Prostate gland (tissue), 2 donors: ENCODE measurements at regions not wholly inside any gene's neighbourhood (a gene's known extent, or its start where the extent isn't known, plus 50 kb on each side); places are given as distances from the start of the nearest gene placed in this dataset.

Experiments
- DNase-seq: peaks from one replicate; pipeline ENCODE4 v3.0.0-alpha.2; 2019; ENCODE audit warnings: low spot score
- H3K27ac ChIP-seq, 2 donors: fragments of 200-600 bp; sonication (generic); 2 replicates each; pipeline ENCODE4 v1.5.1; 2017 to 2019
- H3K27me3 ChIP-seq: fragments of 200-600 bp; sonication (generic); replicated peaks from 2 replicates; pipeline ENCODE4 v1.5.1; 2019; ENCODE audit not compliant: insufficient read depth
- H3K36me3 ChIP-seq, 2 donors: fragments of 200-600 bp; sonication (generic); 1 replicate in 1 of 2; 2 replicates in 1 of 2; pipeline versions ENCODE4 v1.5.1 to v1.8.1; 2017 to 2019
- H3K4me1 ChIP-seq: fragments of 200-600 bp; sonication (generic); replicated peaks from 2 replicates; pipeline ENCODE4 v1.5.1; 2019
- H3K4me3 ChIP-seq, 2 donors: fragments of 200-600 bp; sonication (generic); 2 replicates each; pipeline ENCODE4 v1.5.1; 2017 to 2019
- H3K9me3 ChIP-seq: fragments of 200-600 bp; sonication (generic); 2 replicates; pipeline ENCODE4 v1.5.1; 2017
- POLR2A ChIP-seq: fragments of 450-650 bp; IDR thresholded peaks from one replicate; pipeline ENCODE4 v1.6.1; 2016; ENCODE audit warnings: antibody characterized with exemption, mild to moderate bottlenecking
- POLR2AphosphoS5 ChIP-seq: sonication (generic); formaldehyde crosslinking; IDR thresholded peaks from one replicate; pipeline ENCODE4 v1.6.1; 2017; ENCODE audit warnings: antibody characterized with exemption
- WGBS: methylation state at CpG from one replicate; pipeline ENCODE4 v1.1.5; 2018; 5-methylcytosine and 5-hydroxymethylcytosine counted together
- intact Hi-C: fragments of 100-400 bp; cut with DNase I; formaldehyde crosslinking; loops from one replicate; pipeline ENCODE4 v1.14.2; 2022
- TF ChIP-seq, protein P1 (sequence below), 4 experiments: fragments of 200-600 bp in 2 of 4; fragments of 450-650 bp in 2 of 4; sonication (generic) in 2 of 4; IDR thresholded peaks; 1 replicate in 3 of 4; 2 replicates in 1 of 4; pipeline ENCODE4 v1.5.1; 2016 to 2019; ENCODE audit warnings: antibody characterized with exemption in 4 of 4, mild to moderate bottlenecking in 2 of 4, moderate library complexity in 2 of 4

DNA sequence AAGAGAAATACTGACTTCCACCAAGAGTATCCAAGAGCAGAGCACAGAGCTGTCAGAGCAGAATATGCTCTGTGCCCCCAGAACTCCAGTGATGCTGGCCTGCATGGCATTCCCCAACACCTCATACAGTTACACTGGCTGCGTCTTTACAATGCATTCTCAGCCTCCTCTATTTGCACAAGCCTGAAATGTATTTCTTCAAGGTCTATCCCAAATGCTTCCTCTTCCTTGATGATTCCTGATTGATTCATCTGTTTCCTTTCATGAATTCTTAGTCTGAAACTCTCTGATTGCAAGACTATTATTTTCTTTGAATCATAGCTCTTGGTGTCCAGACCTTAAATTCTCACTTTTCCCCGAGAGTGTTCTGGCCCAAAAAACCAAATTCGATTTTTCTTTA lies 664.7 kb downstream of the MECOM start:
- no peaks in the 10 kb centered on the region for H3K27me3 ChIP-seq
- intact Hi-C loops = no loop called here
- H3K4me1 ChIP-seq = no peaks in the 10 kb centered on the region
- DNase-seq = no peak
- H3K9me3 ChIP-seq = no peaks in the 10 kb centered on the region
- H3K4me3 ChIP-seq = no peak overlapping the region
- 86% methylated on average over 3 of the region's 3 CpGs for WGBS
- TF ChIP-seq, protein P1, sequence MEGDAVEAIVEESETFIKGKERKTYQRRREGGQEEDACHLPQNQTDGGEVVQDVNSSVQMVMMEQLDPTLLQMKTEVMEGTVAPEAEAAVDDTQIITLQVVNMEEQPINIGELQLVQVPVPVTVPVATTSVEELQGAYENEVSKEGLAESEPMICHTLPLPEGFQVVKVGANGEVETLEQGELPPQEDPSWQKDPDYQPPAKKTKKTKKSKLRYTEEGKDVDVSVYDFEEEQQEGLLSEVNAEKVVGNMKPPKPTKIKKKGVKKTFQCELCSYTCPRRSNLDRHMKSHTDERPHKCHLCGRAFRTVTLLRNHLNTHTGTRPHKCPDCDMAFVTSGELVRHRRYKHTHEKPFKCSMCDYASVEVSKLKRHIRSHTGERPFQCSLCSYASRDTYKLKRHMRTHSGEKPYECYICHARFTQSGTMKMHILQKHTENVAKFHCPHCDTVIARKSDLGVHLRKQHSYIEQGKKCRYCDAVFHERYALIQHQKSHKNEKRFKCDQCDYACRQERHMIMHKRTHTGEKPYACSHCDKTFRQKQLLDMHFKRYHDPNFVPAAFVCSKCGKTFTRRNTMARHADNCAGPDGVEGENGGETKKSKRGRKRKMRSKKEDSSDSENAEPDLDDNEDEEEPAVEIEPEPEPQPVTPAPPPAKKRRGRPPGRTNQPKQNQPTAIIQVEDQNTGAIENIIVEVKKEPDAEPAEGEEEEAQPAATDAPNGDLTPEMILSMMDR (IDR thresholded peaks at IDR 0.05) = no peak
- TF ChIP-seq POLR2AphosphoS5 (no peak), POLR2A (no peak)
- no peaks in the 10 kb centered on the region for H3K36me3 ChIP-seq
- H3K27ac ChIP-seq = no peak overlapping the region

DNA sequence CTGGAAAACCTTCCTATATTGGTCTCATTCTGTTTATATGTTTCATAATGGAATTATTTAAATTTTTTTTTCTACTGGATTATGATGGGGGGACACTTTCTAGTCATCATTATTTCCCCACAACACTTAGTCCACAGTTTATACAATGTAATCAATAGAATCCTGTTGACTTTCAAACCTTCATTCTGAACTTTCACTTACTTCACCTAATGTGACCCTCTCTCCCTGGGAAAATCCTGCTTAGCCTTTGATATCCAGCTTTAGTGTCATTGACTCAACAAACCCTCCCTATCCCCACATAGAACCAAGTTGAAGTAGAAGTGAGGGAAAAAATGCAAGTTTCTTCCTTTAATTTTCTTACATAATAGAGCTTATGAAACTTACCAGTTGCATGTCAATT lies 666.0 kb downstream of the MECOM start:
- Histone ChIP-seq H3K36me3 (no peaks in the 10 kb centered on the region), H3K27ac (no peak overlapping the region), H3K4me3 (no peak overlapping the region), H3K9me3 (no peaks in the 10 kb centered on the region), H3K27me3 (no peaks in the 10 kb centered on the region), H3K4me1 (no peaks in the 10 kb centered on the region)
- TF ChIP-seq POLR2AphosphoS5 (no peak), POLR2A (no peak)
- TF ChIP-seq, protein P1 (IDR thresholded peaks at IDR 0.05) = no peak
- intact Hi-C loops = no loop called here
- no peak for DNase-seq

DNA sequence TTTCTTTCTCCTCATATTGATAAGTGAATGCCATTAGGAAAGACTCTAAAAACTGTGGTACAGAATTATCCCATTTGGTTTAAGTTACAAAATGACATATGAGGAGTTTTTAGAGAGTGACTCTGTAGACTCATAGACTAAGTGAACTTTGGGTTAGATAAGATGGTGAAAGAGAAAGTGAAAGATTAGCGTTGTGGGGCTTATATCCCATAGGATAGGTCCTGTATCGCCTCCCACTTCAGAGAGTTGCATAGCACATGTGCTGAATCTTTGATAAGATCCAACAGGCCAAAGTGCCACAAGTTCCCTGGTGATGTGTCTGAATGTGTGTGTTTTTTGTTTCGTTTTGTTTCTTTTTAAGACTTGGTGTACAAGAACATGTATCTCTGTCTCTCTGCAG lies 666.9 kb downstream of the MECOM start:
- H3K36me3 ChIP-seq = no peaks in the 10 kb centered on the region
- H3K27ac ChIP-seq = no peak overlapping the region
- no peak for DNase-seq
- WGBS = 96% methylated on average over 3 of the region's 3 CpGs
- no peaks in the 10 kb centered on the region for H3K27me3 ChIP-seq
- intact Hi-C loops = no loop called here
- no peaks in the 10 kb centered on the region for H3K9me3 ChIP-seq
- no peaks in the 10 kb centered on the region for H3K4me1 ChIP-seq
- no peak overlapping the region for H3K4me3 ChIP-seq
- TF ChIP-seq POLR2A (no peak), POLR2AphosphoS5 (no peak)
- TF ChIP-seq, protein P1 (IDR thresholded peaks at IDR 0.05) = no peak

DNA sequence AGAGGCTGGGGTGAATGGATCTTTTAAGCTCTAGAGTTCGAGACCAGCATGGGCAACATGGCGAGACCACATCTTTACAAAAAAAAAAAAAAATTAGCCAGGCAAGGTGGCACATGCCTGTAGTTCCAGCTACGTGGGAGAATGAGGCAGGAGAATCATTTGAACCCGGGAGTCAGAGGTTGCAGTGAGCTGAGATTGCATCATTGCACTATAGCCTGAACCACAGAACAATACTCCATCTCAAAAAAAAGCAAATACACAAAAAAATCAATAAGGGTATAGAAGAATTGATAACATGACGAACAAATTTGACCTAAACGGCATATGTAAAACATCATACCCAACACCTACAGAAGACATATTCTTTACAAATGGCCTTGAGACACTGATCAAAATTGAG lies 668.4 kb downstream of the MECOM start:
- no peak for DNase-seq
- TF ChIP-seq, protein P1 (IDR thresholded peaks at IDR 0.05) = no peak
- TF ChIP-seq POLR2A (no peak), POLR2AphosphoS5 (no peak)
- no peaks in the 10 kb centered on the region for H3K4me1 ChIP-seq
- 98% methylated on average over 6 of the region's 6 CpGs for WGBS
- no peak overlapping the region for H3K4me3 ChIP-seq
- no peaks in the 10 kb centered on the region for H3K27me3 ChIP-seq
- intact Hi-C loops = no loop called here
- H3K36me3 ChIP-seq = no peaks in the 10 kb centered on the region
- no peak overlapping the region for H3K27ac ChIP-seq
- H3K9me3 ChIP-seq = no peaks in the 10 kb centered on the region

DNA sequence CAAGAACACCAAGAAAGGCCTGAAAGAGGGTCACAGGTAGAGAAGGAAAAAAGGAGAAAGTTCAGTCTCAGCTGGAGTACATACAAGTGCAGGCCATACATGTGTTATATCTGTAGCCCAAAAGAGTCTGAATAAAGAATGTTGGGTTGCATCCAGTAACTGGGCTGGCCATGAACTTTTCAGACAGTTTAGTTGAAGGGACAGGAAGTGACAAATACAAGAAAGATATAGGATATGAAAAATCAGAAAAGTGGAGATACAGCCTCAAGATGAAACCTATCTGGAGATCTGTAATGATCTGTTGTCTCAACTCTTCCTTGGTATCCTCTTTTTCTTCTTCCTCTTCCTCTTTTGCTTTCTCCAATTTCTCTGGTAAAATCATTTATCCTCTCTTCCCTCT lies 671.7 kb downstream of the MECOM start:
- Histone ChIP-seq H3K4me3 (no peak overlapping the region), H3K9me3 (no peaks in the 10 kb centered on the region), H3K4me1 (no peaks in the 10 kb centered on the region), H3K27ac (no peak overlapping the region), H3K36me3 (no peaks in the 10 kb centered on the region), H3K27me3 (no peaks in the 10 kb centered on the region)
- intact Hi-C loops = no loop called here
- no peak for DNase-seq
- TF ChIP-seq POLR2A (no peak), POLR2AphosphoS5 (no peak)
- TF ChIP-seq, protein P1 (IDR thresholded peaks at IDR 0.05) = no peak
